Heart left ventricle (tissue), 13 donors: ENCODE measurements at regions not wholly inside any gene's neighbourhood (a gene's known extent, or its start where the extent isn't known, plus 50 kb on each side); places are given as distances from the start of the nearest gene placed in this dataset.

Source experiments
- CTCF ChIP-seq, 12 donors: fragments of 200-600 bp; sonication (generic) in 4 of 12; IDR thresholded peaks; one replicate each; pipeline versions ENCODE4 v1.5.0 to v1.8.0; 2018 to 2022; ENCODE audit warnings: antibody characterized with exemption in 12 of 12, mild to moderate bottlenecking in 5 of 12
- POLR2A ChIP-seq, 2 donors: fragments of 450-650 bp; IDR thresholded peaks; one replicate each; pipeline ENCODE4 v1.6.1; 2017; ENCODE audit warnings: antibody characterized with exemption in 2 of 2, mild to moderate bottlenecking in 2 of 2, moderate library complexity in 2 of 2
- donor health status: ischemic (EF 13 %, LVEDD 7.1; RV severe dilation, severe dysfunction).
- donor health status: DM: no; HTN: yes; CAD: no.
- donor health status: DM: no; HTN: no; CAD: no.
- donor health status: ischemic (EF 25% LVEDD 6.9; RV normal size, moderate dysfunction).
- donor health status: ischemic (EF 25% LVEDD 5.7; RV mildly dilated, moderate dysfunction).
- donor health status: ischemic (EF 35%, LVEDD 5.7; RV mildly dilated, moderate dysfunction).
- donor health status: nonischemic (EF 11% LVEDD 7.7; RV severe dilation, severe dysfunction).
- donor health status: DM: yes; HTN: yes; CAD: no.
- donor health status: PGD.
- donor health status: ischemic (EF 29% LVEDD 5.4; RV normal size, mild dysfunction).
- donor health status: nonischemic (EF 23%, LVEDD 6.1; RV moderate dilation, normal function).

GRCh38 chr3:70564552-70564951, 252.1 kb upstream of the MDFIC2 start:
- no peak for TF ChIP-seq POLR2A (IDR thresholded peaks at IDR 0.05)
- TF ChIP-seq CTCF (IDR thresholded peaks at IDR 0.05): no peak
